K562 (cell line): ENCODE measurements at regions not wholly inside any gene's neighbourhood (a gene's known extent, or its start where the extent isn't known, plus 50 kb on each side); places are given as distances from the start of the nearest gene placed in this dataset.

Experiments
- ATAC-seq: fragments of 200-7000 bp; cut with Tn5 transposase; 3 replicates; pipeline ENCODE4 v1.9.1; 2020; ENCODE audit warnings: moderate library complexity
- BruUV-seq: library from RNA; stranded (reverse); fragments of 400-500 nt; replicated peaks from 2 replicates; lab custom pipeline; 2021; lab: Mats Ljungman, UMichigan
- CTCF ChIA-PET: fragments of 300-600 bp; formaldehyde crosslinking; extraction: SDS; loops from one replicate; lab custom pipeline; 2021; ENCODE audit warnings: low intra/inter-chr PET ratio; lab: Yijun Ruan, JAX
- POLR2A ChIA-PET: fragments of 300-600, 350-650 bp; sonication (Branson Sonifier 250); formaldehyde crosslinking; extraction: SDS; loops from one replicate; lab custom pipeline; 2021; ENCODE audit warnings: antibody characterized with exemption, inconsistent platforms; lab: Yijun Ruan, JAX
- DNase-seq, 4 experiments: peaks; one replicate each; pipeline versions ENCODE4 v3.0.0 to v3.0.0-alpha.2; 2011 to 2018; ENCODE audit warnings: low spot score in 3 of 4, mixed read lengths in 3 of 4; ENCODE audit errors: extremely low read depth in 1 of 4
- FAIRE-seq: peaks from 2 replicates; lab custom pipeline; 2011; peaks lifted over from hg19 to GRCh38; lab: Jason Lieb, UNC
- H2AFZ ChIP-seq: 2 replicates; pipeline ENCODE4 v1.6.0; 2011; ENCODE audit warnings: low read depth, low read length, control low read depth, inconsistent platforms
- H3K27ac ChIP-seq: fragments of 200-600 bp; 3 replicates; pipeline ENCODE4 v1.8.0; 2011; ENCODE audit warnings: low read depth, mild to moderate bottlenecking, control low read depth, inconsistent platforms, low read length, moderate library complexity, mixed read lengths; ENCODE audit errors: extremely low read depth
- H3K27me3 ChIP-seq, 2 experiments: fragments of 300-600 bp in 1 of 2; 2 replicates in 1 of 2; 3 replicates in 1 of 2; pipeline versions ENCODE4 v1.6.0 to v1.8.0; 2011; ENCODE audit warnings: inconsistent platforms in 2 of 2, low read length in 2 of 2, mild to moderate bottlenecking in 1 of 2, mixed read lengths in 1 of 2, moderate library complexity in 1 of 2; ENCODE audit not compliant: control insufficient read depth in 2 of 2, insufficient read depth in 2 of 2
- H3K36me3 ChIP-seq: fragments of 300-600 bp; 3 replicates; pipeline ENCODE4 v1.8.0; 2011; ENCODE audit warnings: mild to moderate bottlenecking, low read length, inconsistent platforms; ENCODE audit not compliant: control insufficient read depth, insufficient read depth
- H3K4me1 ChIP-seq, 2 experiments: fragments of 200-600 bp in 1 of 2; replicated peaks in 1 of 2; 2 replicates in 1 of 2; 3 replicates in 1 of 2; pipeline versions ENCODE4 v1.5.1 to v1.8.0; 2011; ENCODE audit warnings: inconsistent platforms in 2 of 2, low read length in 2 of 2, mild to moderate bottlenecking in 1 of 2, mixed read lengths in 1 of 2, moderate library complexity in 1 of 2; ENCODE audit not compliant: control insufficient read depth in 2 of 2, insufficient read depth in 2 of 2
- H3K4me2 ChIP-seq: 2 replicates; pipeline ENCODE4 v1.6.1; 2011; ENCODE audit warnings: low read length, control low read depth, inconsistent platforms, mixed read lengths; ENCODE audit not compliant: insufficient read depth
- H3K4me3 ChIP-seq: fragments of 200-600 bp; sonication (generic), shearing (Covaris generic); 2 replicates; pipeline ENCODE4 v1.5.1; 2016; ENCODE audit warnings: control low read depth, inconsistent platforms
- H3K79me2 ChIP-seq: fragments of 200-600 bp; 3 replicates; pipeline ENCODE4 v1.8.0; 2011; ENCODE audit warnings: low read length, inconsistent platforms; ENCODE audit not compliant: control insufficient read depth, insufficient read depth
- H3K9ac ChIP-seq, 2 experiments: 2 replicates each; pipeline versions ENCODE4 v1.6.0 to v1.6.1; 2011; ENCODE audit warnings: low read depth in 2 of 2, low read length in 2 of 2, control low read depth in 1 of 2, inconsistent platforms in 1 of 2, mild to moderate bottlenecking in 1 of 2, mixed read lengths in 1 of 2; ENCODE audit not compliant: insufficient read depth in 1 of 2
- H3K9me1 ChIP-seq: one replicate; pipeline ENCODE4 v1.6.0; 2011; ENCODE audit warnings: inconsistent platforms, mild to moderate bottlenecking, low read length, moderate library complexity; ENCODE audit not compliant: control insufficient read depth, insufficient read depth
- H3K9me3 ChIP-seq: replicated peaks from 2 replicates; pipeline ENCODE4 v1.5.1; 2011; ENCODE audit warnings: low read depth, low read length, inconsistent platforms; ENCODE audit not compliant: control insufficient read depth, insufficient read depth
- H4K20me1 ChIP-seq: replicated peaks from 2 replicates; pipeline ENCODE4 v1.6.1; 2011; ENCODE audit warnings: low read length, inconsistent platforms, mixed read lengths; ENCODE audit not compliant: control insufficient read depth, insufficient read depth
- GTF2A2 ChIP-seq: IDR thresholded peaks from 2 replicates; pipeline ENCODE4 v1.6.1; 2016; ENCODE audit warnings: mild to moderate bottlenecking, missing genetic modification characterization, missing compliant biosample characterization
- KDM5B ChIP-seq: fragments of 200-600 bp; sonication (generic); IDR thresholded peaks from 2 replicates; pipeline ENCODE4 v1.6.1; 2012; ENCODE audit warnings: low read depth, mild to moderate bottlenecking, moderate library complexity, low read length, control low read depth, inconsistent platforms; ENCODE audit not compliant: insufficient replicate concordance
- NBN ChIP-seq: fragments of 450-650 bp; IDR thresholded peaks from 2 replicates; pipeline ENCODE4 v1.6.1; 2016; ENCODE audit warnings: low read depth, mild to moderate bottlenecking
- PHF21A ChIP-seq: fragments of 450-650 bp; IDR thresholded peaks from 2 replicates; pipeline ENCODE4 v1.6.1; 2017; ENCODE audit warnings: low read depth, borderline replicate concordance
- RFX7 ChIP-seq: fragments of 250-450 bp; sonication (Bioruptor Pico); IDR thresholded peaks from 2 replicates; pipeline ENCODE4 v1.5.1; 2021; ENCODE audit warnings: mild to moderate bottlenecking
- RNF2 ChIP-seq: sonication (generic); IDR thresholded peaks from 2 replicates; pipeline ENCODE4 v1.6.1; 2016
- SP2 ChIP-seq: IDR thresholded peaks from 2 replicates; pipeline ENCODE4 v1.6.1; 2011; ENCODE audit warnings: mild to moderate bottlenecking, low read depth, low read length, moderate library complexity; ENCODE audit not compliant: poor library complexity, severe bottlenecking; ENCODE audit errors: extremely low read depth
- TAF7 ChIP-seq: fragments of 450-650 bp; IDR thresholded peaks from 2 replicates; pipeline ENCODE4 v1.6.1; 2016; ENCODE audit warnings: missing genetic modification characterization, missing compliant biosample characterization
- ZNF583 ChIP-seq: fragments of 250-450 bp; sonication (Bioruptor Pico); IDR thresholded peaks from 2 replicates; pipeline ENCODE4 v1.4.0; 2020
- WGBS: fragments of 100-300 bp; shearing (Covaris generic); methylation state at CpG from one replicate; pipeline ENCODE4 v1.1.6; 2016; ENCODE audit warnings: low coverage, mixed read lengths; ENCODE audit not compliant: insufficient coverage; ENCODE audit errors: missing lambda C conversion rate; 5-methylcytosine and 5-hydroxymethylcytosine counted together
- in situ Hi-C: fragments of 300-500 bp; cut with MboI; formaldehyde crosslinking; loops from 4 replicates; pipeline ENCODE4 v1.15.0; 2018; ENCODE audit warnings: inconsistent platforms, mixed read lengths
- intact Hi-C: fragments of 100-400 bp; cut with micrococcal nuclease; formaldehyde crosslinking; loops from 2 replicates; pipeline ENCODE4 v1.14.2; 2022

DNA sequence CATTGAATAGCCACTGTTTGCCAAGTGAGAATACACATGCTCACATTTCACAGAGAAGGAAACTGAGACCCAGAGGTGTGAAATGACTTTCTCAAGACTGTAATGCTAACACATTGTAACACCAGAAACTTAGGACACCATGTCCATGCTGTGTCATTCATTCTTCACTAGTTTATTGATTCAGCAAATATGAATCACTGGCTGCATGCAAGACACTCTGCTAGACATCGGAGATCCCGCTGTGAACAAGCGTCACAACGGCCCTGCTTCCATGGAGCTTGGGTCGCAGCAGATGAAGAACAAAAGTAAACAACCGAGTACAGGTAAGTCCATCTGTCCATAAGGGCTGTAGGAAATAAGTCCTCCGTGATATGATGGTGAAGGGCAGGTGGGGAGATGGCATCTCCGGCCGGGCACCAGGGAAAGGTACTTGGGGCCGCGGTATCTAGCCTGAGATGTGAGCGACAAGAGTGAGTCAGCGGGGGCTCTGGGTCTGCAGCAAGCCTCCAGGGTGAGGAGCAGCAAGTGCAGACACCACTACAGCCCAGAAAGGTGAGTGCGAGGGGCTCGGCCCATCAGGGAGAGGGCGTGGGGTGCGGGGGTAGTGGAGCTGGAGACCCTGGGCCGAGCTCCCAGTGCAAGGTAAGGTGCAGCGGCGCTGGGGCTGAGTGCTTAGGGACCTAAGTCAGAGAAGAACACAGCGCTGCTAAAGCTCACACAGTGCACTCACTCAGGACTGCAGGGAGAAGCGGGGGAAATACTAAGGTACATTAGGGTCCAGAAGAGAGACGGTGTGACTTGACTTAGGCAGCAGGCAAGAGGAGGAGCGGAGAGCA, 391.2 kb downstream of the FBXO15 start:
- no peak for TF ChIP-seq RFX7
- no peak for TF ChIP-seq GTF2A2 (tag)
- no peak for TF ChIP-seq SP2
- no peak for TF ChIP-seq KDM5B
- TF ChIP-seq RNF2, result no peak
- no peak for TF ChIP-seq ZNF583 (CRISPR knock-in tag)
- TF ChIP-seq PHF21A, result no peak
- TF ChIP-seq NBN, result no peak
- no peak for TF ChIP-seq TAF7 (tag)
- in situ Hi-C loops, result no loop called here
- CTCF ChIA-PET, result no interaction called here

More for the DNA sequence above, 391.2 kb downstream of the FBXO15 start:
- H3K79me2 ChIP-seq, result no peaks in the 10 kb centered on the region
- no peak for FAIRE-seq
- no peak overlapping the region for H3K9ac ChIP-seq
- DNase-seq, result no peak
- no TSS peak for BruUV-seq
- H3K27ac ChIP-seq, result no peak overlapping the region
- no peaks in the 10 kb centered on the region for H3K27me3 ChIP-seq
- POLR2A ChIA-PET, result interaction anchor here (0.6 kb wide), 1 partner anchor 1050 kb away, joined by 3 read pairs; no protein-coding TSS in a partner anchor
- WGBS, result 2% methylated on average over 12 of the region's 24 CpGs
- H2AFZ ChIP-seq, result no peak overlapping the region
- no peaks in the 10 kb centered on the region for H4K20me1 ChIP-seq
- intact Hi-C loops, result no loop called here
- no peaks in the 10 kb centered on the region for H3K9me3 ChIP-seq
- no peak overlapping the region for H3K4me3 ChIP-seq
- H3K4me2 ChIP-seq, result no peak overlapping the region
- H3K9me1 ChIP-seq, result no peaks in the 10 kb centered on the region
- no peaks in the 10 kb centered on the region for H3K36me3 ChIP-seq
- no peaks in the 10 kb centered on the region for H3K4me1 ChIP-seq
- no peak for ATAC-seq
